SHP77 treated with DMSO at 0.1 percent for 48 hours (cell line): ENCODE measurements at regions not wholly inside any gene's neighbourhood (a gene's known extent, or its start where the extent isn't known, plus 50 kb on each side); places are given as distances from the start of the nearest gene placed in this dataset.

Source experiments
- DNase-seq: peaks from one replicate; lab custom pipeline; 2025; lab: John Stamatoyannopoulos, UW

GRCh38 chr16:73186752-73187601 lies 139.0 kb upstream of the ZFHX3 start:
- no peak for DNase-seq

- DNase-seq = no peak
Observed at GRCh38 chr16:73185737-73186136, 137.8 kb upstream of the ZFHX3 start.

- no peak for DNase-seq
Observed at GRCh38 chr16:73183611-73184092, 135.7 kb upstream of the ZFHX3 start.

- DNase-seq = peak; percentile 92
Observed at GRCh38 chr16:73179705-73180331, 131.9 kb upstream of the ZFHX3 start.

GRCh38 chr16:73177729-73178295 lies 129.9 kb upstream of the ZFHX3 start:
- no peak for DNase-seq

GRCh38 chr16:73176577-73177013 lies 128.7 kb upstream of the ZFHX3 start:
- no peak for DNase-seq

- no peak for DNase-seq
Observed at GRCh38 chr16:73172973-73173709, 125.2 kb upstream of the ZFHX3 start.

- peak; percentile 92 for DNase-seq
Observed at GRCh38 chr16:73172241-73172972, 124.5 kb upstream of the ZFHX3 start.

GRCh38 chr16:73171901-73172240 lies 123.9 kb upstream of the ZFHX3 start:
- DNase-seq = peak; percentile 45

GRCh38 chr16:73171380-73171779 lies 123.5 kb upstream of the ZFHX3 start:
- DNase-seq = peak; percentile 63

- no peak for DNase-seq
Observed at GRCh38 chr16:73170612-73171038, 122.7 kb upstream of the ZFHX3 start.

GRCh38 chr16:73166947-73167550 lies 119.1 kb upstream of the ZFHX3 start:
- DNase-seq = no peak

GRCh38 chr16:73166441-73166851 lies 118.5 kb upstream of the ZFHX3 start:
- no peak for DNase-seq

GRCh38 chr16:73163238-73163815 lies 115.4 kb upstream of the ZFHX3 start:
- no peak for DNase-seq

- no peak for DNase-seq
Observed at GRCh38 chr16:73161977-73162376, 114.0 kb upstream of the ZFHX3 start.

- DNase-seq = no peak
Observed at GRCh38 chr16:73159296-73159695, 111.4 kb upstream of the ZFHX3 start.

GRCh38 chr16:73157861-73158260 lies 109.9 kb upstream of the ZFHX3 start:
- DNase-seq = no peak

- DNase-seq = no peak
Observed at GRCh38 chr16:73154063-73154870, 106.3 kb upstream of the ZFHX3 start.

GRCh38 chr16:73152386-73153125 lies 104.6 kb upstream of the ZFHX3 start:
- DNase-seq = no peak
